Vagina (tissue), 2 donors: ENCODE measurements at regions not wholly inside any gene's neighbourhood (a gene's known extent, or its start where the extent isn't known, plus 50 kb on each side); places are given as distances from the start of the nearest gene placed in this dataset.

Experiments used
- DNase-seq, 2 donors: peaks; one replicate each; pipeline ENCODE4 v3.0.0-alpha.2; 2017; ENCODE audit errors: extremely low spot score in 2 of 2
- H3K27ac ChIP-seq: fragments of 200-600 bp; sonication (generic); one replicate; pipeline ENCODE4 v1.5.1; 2019
- H3K27me3 ChIP-seq: fragments of 200-600 bp; sonication (generic); one replicate; pipeline ENCODE4 v1.5.1; 2019
- H3K36me3 ChIP-seq, 2 donors: fragments of 200-600 bp; sonication (generic); one replicate each; pipeline ENCODE4 v1.5.1; 2017 to 2019
- H3K4me1 ChIP-seq: fragments of 200-600 bp; sonication (generic); one replicate; pipeline ENCODE4 v1.5.1; 2019
- H3K4me3 ChIP-seq, 2 donors: fragments of 200-600 bp; sonication (generic); 1 replicate in 1 of 2; 2 replicates in 1 of 2; pipeline ENCODE4 v1.5.1; 2016 to 2019
- H3K9me3 ChIP-seq: fragments of 200-600 bp; sonication (generic); one replicate; pipeline ENCODE4 v1.5.1; 2019
- CTCF ChIP-seq, 3 experiments: fragments of 450-650 bp in 2 of 3; fragments of 200-600 bp in 1 of 3; sonication (generic) in 1 of 3; IDR thresholded peaks; one replicate each; pipeline ENCODE4 v1.5.1; 2017 to 2019; ENCODE audit warnings: antibody characterized with exemption in 3 of 3, mild to moderate bottlenecking in 2 of 3, moderate library complexity in 2 of 3
- POLR2A ChIP-seq, 2 donors: fragments of 450-650 bp; IDR thresholded peaks; one replicate each; pipeline ENCODE4 v1.6.1; 2017; ENCODE audit warnings: antibody characterized with exemption in 2 of 2, mild to moderate bottlenecking in 2 of 2, moderate library complexity in 2 of 2
- POLR2AphosphoS5 ChIP-seq, 2 donors: sonication (generic); formaldehyde crosslinking; IDR thresholded peaks; one replicate each; pipeline ENCODE4 v1.9.0; 2017; ENCODE audit warnings: antibody characterized with exemption in 2 of 2, mild to moderate bottlenecking in 2 of 2, low read depth in 1 of 2; ENCODE audit not compliant: insufficient read depth in 1 of 2
- intact Hi-C: fragments of 100-400 bp; cut with DNase I; formaldehyde crosslinking; loops from one replicate; pipeline ENCODE4 v1.15.1; 2023

GRCh38 chr1:185449378-185450059 is 132.5 kb upstream of the IVNS1ABP start:
- Histone ChIP-seq H3K27ac (no peak overlapping the region), H3K36me3 (no peaks in the 10 kb centered on the region), H3K27me3 (no peaks in the 10 kb centered on the region), H3K4me1 (no peaks in the 10 kb centered on the region), H3K4me3 (no peak overlapping the region), H3K9me3 (no peaks in the 10 kb centered on the region)
- TF ChIP-seq POLR2AphosphoS5 (IDR thresholded peaks at IDR 0.05; ENCODE audit: insufficient read depth in 1 of 2, low read depth in 1 of 2) = no peak
- TF ChIP-seq POLR2A (IDR thresholded peaks at IDR 0.05) = no peak
- TF ChIP-seq CTCF (IDR thresholded peaks at IDR 0.05) = no peak
- intact Hi-C loops = no loop called here
- no peak for DNase-seq

GRCh38 chr1:185448591-185449186 is 131.6 kb upstream of the IVNS1ABP start:
- no peak for DNase-seq
- Histone ChIP-seq H3K4me1 (no peaks in the 10 kb centered on the region), H3K36me3 (no peaks in the 10 kb centered on the region), H3K27me3 (no peaks in the 10 kb centered on the region), H3K9me3 (no peaks in the 10 kb centered on the region), H3K4me3 (no peak overlapping the region), H3K27ac (no peak overlapping the region)
- intact Hi-C loops = no loop called here
- TF ChIP-seq POLR2A (IDR thresholded peaks at IDR 0.05) = no peak
- TF ChIP-seq POLR2AphosphoS5 (IDR thresholded peaks at IDR 0.05; ENCODE audit: insufficient read depth in 1 of 2, low read depth in 1 of 2) = no peak
- no peak for TF ChIP-seq CTCF (IDR thresholded peaks at IDR 0.05)

- no peak for DNase-seq
- no peaks in the 10 kb centered on the region for H3K27me3 ChIP-seq
- intact Hi-C loops = no loop called here
- H3K36me3 ChIP-seq = no peaks in the 10 kb centered on the region
- H3K4me1 ChIP-seq = no peaks in the 10 kb centered on the region
- no peak overlapping the region for H3K4me3 ChIP-seq
- TF ChIP-seq POLR2A (IDR thresholded peaks at IDR 0.05) = no peak
- no peak for TF ChIP-seq POLR2AphosphoS5 (IDR thresholded peaks at IDR 0.05; ENCODE audit: insufficient read depth in 1 of 2, low read depth in 1 of 2)
- no peak for TF ChIP-seq CTCF (IDR thresholded peaks at IDR 0.05)
- no peaks in the 10 kb centered on the region for H3K9me3 ChIP-seq
- no peak overlapping the region for H3K27ac ChIP-seq
These were observed 129.1 kb upstream of the IVNS1ABP start for GRCh38 chr1:185446131-185446530.

GRCh38 chr1:185445594-185445993 is 128.6 kb upstream of the IVNS1ABP start:
- Histone ChIP-seq H3K4me3 (no peak overlapping the region), H3K27me3 (no peaks in the 10 kb centered on the region), H3K9me3 (no peaks in the 10 kb centered on the region), H3K4me1 (no peaks in the 10 kb centered on the region), H3K36me3 (no peaks in the 10 kb centered on the region), H3K27ac (no peak overlapping the region)
- TF ChIP-seq POLR2AphosphoS5 (IDR thresholded peaks at IDR 0.05; ENCODE audit: insufficient read depth in 1 of 2, low read depth in 1 of 2) (no peak), POLR2A (IDR thresholded peaks at IDR 0.05) (no peak), CTCF (IDR thresholded peaks at IDR 0.05) (no peak)
- DNase-seq = no peak
- intact Hi-C loops = no loop called here

- no peak for DNase-seq
- H3K4me3 ChIP-seq = no peak overlapping the region
- H3K36me3 ChIP-seq = no peaks in the 10 kb centered on the region
- peaks cover 7% of the 10 kb centered on the region for H3K4me1 ChIP-seq
- no peaks in the 10 kb centered on the region for H3K9me3 ChIP-seq
- no peak overlapping the region for H3K27ac ChIP-seq
- H3K27me3 ChIP-seq = no peaks in the 10 kb centered on the region
- no peak for TF ChIP-seq CTCF (IDR thresholded peaks at IDR 0.05)
- no peak for TF ChIP-seq POLR2A (IDR thresholded peaks at IDR 0.05)
- TF ChIP-seq POLR2AphosphoS5 (IDR thresholded peaks at IDR 0.05; ENCODE audit: insufficient read depth in 1 of 2, low read depth in 1 of 2) = no peak
- intact Hi-C loops = no loop called here
These were observed 127.6 kb upstream of the IVNS1ABP start for GRCh38 chr1:185444676-185445075.
